ENCODE measurements at regions not wholly inside any gene's neighbourhood (a gene's known extent, or its start where the extent isn't known, plus 50 kb on each side); places are given as distances from the start of the nearest gene placed in this dataset.

DNA sequence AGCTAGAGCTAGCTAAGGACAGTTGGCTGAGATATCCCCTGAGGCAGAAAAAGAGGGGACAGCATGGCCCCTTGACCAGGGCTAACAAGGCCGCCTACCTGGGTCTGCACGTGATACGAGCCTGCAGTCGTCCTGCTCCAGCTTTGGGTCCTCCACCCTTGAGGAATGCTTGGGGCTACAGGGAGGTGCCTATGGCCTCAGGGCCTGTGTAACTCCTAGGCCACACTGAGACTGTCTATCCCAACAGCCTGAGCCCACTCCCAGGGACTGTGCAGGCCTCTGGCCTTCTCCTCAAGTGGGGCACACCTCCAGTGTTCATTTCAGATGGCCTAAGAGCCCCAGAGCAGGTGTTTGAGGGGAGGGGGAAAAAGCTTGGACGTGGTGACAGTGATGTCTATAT is 136.7 kb upstream of the SATB2 start:
- no peak for TF ChIP-seq POLR2A (IDR thresholded peaks at IDR 0.05; ENCODE audit: low read depth, low read length)
- TF ChIP-seq TAF1 (IDR thresholded peaks at IDR 0.05; ENCODE audit: borderline replicate concordance, low read depth, low read length): no peak
- no peak for TF ChIP-seq POLR2AphosphoS5 (IDR thresholded peaks at IDR 0.05; ENCODE audit: low read depth, low read length)
